Heart right ventricle (tissue), 16 donors: ENCODE measurements at regions not wholly inside any gene's neighbourhood (a gene's known extent, or its start where the extent isn't known, plus 50 kb on each side); places are given as distances from the start of the nearest gene placed in this dataset.

Source experiments
- ATAC-seq, 8 donors: fragments of 200-7000 bp; cut with Tn5 transposase; one replicate each; pipeline ENCODE4 v1.9.1; 2020; ENCODE audit warnings: mild to moderate bottlenecking in 8 of 8, moderate library complexity in 8 of 8, moderate number of reproducible peaks in 1 of 8
- DNase-seq, 2 donors: peaks; one replicate each; pipeline ENCODE4 v3.0.0-alpha.2; 2020
- H3K27ac ChIP-seq, 10 donors: fragments of 200-600 bp; sonication (generic) in 2 of 10; one replicate each; pipeline versions ENCODE4 v1.5.0 to v1.8.0; 2020 to 2022; ENCODE audit warnings: mild to moderate bottlenecking in 3 of 10
- H3K27me3 ChIP-seq, 7 donors: fragments of 200-600 bp; one replicate each; pipeline ENCODE4 v1.8.0; 2021 to 2022; ENCODE audit warnings: mild to moderate bottlenecking in 2 of 7
- H3K36me3 ChIP-seq, 9 donors: fragments of 200-600 bp; sonication (generic) in 1 of 9; one replicate each; pipeline versions ENCODE4 v1.5.0 to v1.8.0; 2020 to 2022; ENCODE audit warnings: mild to moderate bottlenecking in 2 of 9
- H3K4me1 ChIP-seq, 9 donors: fragments of 200-600 bp; sonication (generic) in 1 of 9; one replicate each; pipeline versions ENCODE4 v1.5.0 to v1.8.0; 2020 to 2022; ENCODE audit warnings: mild to moderate bottlenecking in 4 of 9
- H3K4me3 ChIP-seq, 10 donors: fragments of 200-600 bp; sonication (generic) in 2 of 10; one replicate each; pipeline versions ENCODE4 v1.5.0 to v1.8.0; 2020 to 2022; ENCODE audit warnings: mild to moderate bottlenecking in 7 of 10, moderate library complexity in 2 of 10
- H3K9me3 ChIP-seq, 11 donors: fragments of 200-600 bp in 10 of 11; sonication (generic) in 2 of 11; one replicate each; pipeline versions ENCODE4 v1.5.0 to v1.8.0; 2013 to 2022; ENCODE audit warnings: mild to moderate bottlenecking in 2 of 11, control low read depth in 1 of 11, moderate library complexity in 1 of 11
- CTCF ChIP-seq, 9 donors: fragments of 200-600 bp; sonication (generic) in 2 of 9; IDR thresholded peaks; one replicate each; pipeline versions ENCODE4 v1.5.0 to v1.8.0; 2021 to 2022; ENCODE audit warnings: antibody characterized with exemption in 9 of 9, mild to moderate bottlenecking in 5 of 9, moderate library complexity in 1 of 9
- WGBS, 2 donors: extraction: QIAGEN DNeasy Blood & Tissue Kit; methylation state at CpG; one replicate each; pipeline ENCODE4 v1.1.7; 2013; ENCODE audit warnings: inconsistent platforms in 1 of 2; 5-methylcytosine and 5-hydroxymethylcytosine counted together
- intact Hi-C, 10 donors: fragments of 100-400 bp; cut with DNase I; formaldehyde crosslinking; loops; one replicate each; pipeline versions ENCODE4 v1.11.1 to v1.14.2; 2022
- donor health status: Arrhythmogenic right ventricular cardiomyopathy.
- donor health status: ischemic (EF 13 %, LVEDD 7.1; RV severe dilation, severe dysfunction).
- donor health status: healthy with polysubstance abuse.
- donor health status: DM: no; HTN: yes; CAD: no.
- donor health status: DM: no; HTN: no; CAD: no.
- donor health status: ischemic (EF 25% LVEDD 6.9; RV normal size, moderate dysfunction).
- donor health status: ischemic (EF 25% LVEDD 5.7; RV mildly dilated, moderate dysfunction).
- donor health status: healthy.
- donor health status: DM: yes; HTN: yes; CAD: no.
- donor health status: Ischemic cardiomyopathy.
- donor health status: ischemic (EF 35%, LVEDD 5.7; RV mildly dilated, moderate dysfunction).
- donor health status: nonischemic (EF 11% LVEDD 7.7; RV severe dilation, severe dysfunction).
- donor health status: DM: yes; HTN: yes; CAD: no.
- donor health status: PGD.
- donor health status: ischemic (EF 29% LVEDD 5.4; RV normal size, mild dysfunction).
- donor health status: nonischemic (EF 23%, LVEDD 6.1; RV moderate dilation, normal function).

- Histone ChIP-seq H3K4me3 (no peak overlapping the region), H3K4me1 (no peaks in the 10 kb centered on the region), H3K27ac (no peak overlapping the region), H3K36me3 (no peaks in the 10 kb centered on the region), H3K27me3 (no peaks in the 10 kb centered on the region), H3K9me3 (no peaks in the 10 kb centered on the region)
- no peak for TF ChIP-seq CTCF (IDR thresholded peaks at IDR 0.05)
- 46 to 68% methylated on average over 1 of the region's 1 CpG for WGBS, 2 donors
- DNase-seq (no peak), ATAC-seq (no peak)
- intact Hi-C loops, result no loop called here
These were observed 95.5 kb upstream of the SYT4 start for GRCh38 chr18:43372773-43373172.

GRCh38 chr18:43380104-43380672 is 102.9 kb upstream of the SYT4 start:
- Histone ChIP-seq H3K27me3 (no peaks in the 10 kb centered on the region), H3K36me3 (no peaks in the 10 kb centered on the region), H3K27ac (no peak overlapping the region), H3K9me3 (no peaks in the 10 kb centered on the region), H3K4me3 (no peak overlapping the region), H3K4me1 (no peaks in the 10 kb centered on the region)
- no peak for ATAC-seq
- WGBS, 2 donors, result 58 to 60% methylated on average over 4 of the region's 4 CpGs
- no peak for DNase-seq
- intact Hi-C loops, result loop anchor here in 1 of 10 donors (2.0 kb wide), 1 partner anchor 37 kb away; no protein-coding TSS in a partner anchor
- no peak for TF ChIP-seq CTCF (IDR thresholded peaks at IDR 0.05)

- Histone ChIP-seq H3K4me3 (no peak overlapping the region), H3K9me3 (no peaks in the 10 kb centered on the region), H3K27me3 (no peaks in the 10 kb centered on the region), H3K27ac (no peak overlapping the region), H3K36me3 (no peaks in the 10 kb centered on the region), H3K4me1 (no peaks in the 10 kb centered on the region)
- WGBS, 2 donors, result 72 to 77% methylated on average over 4 of the region's 4 CpGs
- no peak for TF ChIP-seq CTCF (IDR thresholded peaks at IDR 0.05)
- intact Hi-C loops, result no loop called here
- DNase-seq (no peak), ATAC-seq (no peak)
These were observed 105.5 kb upstream of the SYT4 start for GRCh38 chr18:43382641-43383403.

GRCh38 chr18:43389163-43389562 is 111.9 kb upstream of the SYT4 start:
- H3K4me1 ChIP-seq, result no peaks in the 10 kb centered on the region
- H3K9me3 ChIP-seq, result no peaks in the 10 kb centered on the region
- H3K27ac ChIP-seq, result peak overlapping the region in 1 of 10 donors; percentile 24
- H3K4me3 ChIP-seq, result peak overlapping the region in 1 of 10 donors; percentile 12
- DNase-seq (no peak), ATAC-seq (no peak)
- intact Hi-C loops, result no loop called here
- no peak for TF ChIP-seq CTCF (IDR thresholded peaks at IDR 0.05)
- 46 to 49% methylated on average over 2 of the region's 2 CpGs for WGBS, 2 donors
- no peaks in the 10 kb centered on the region for H3K36me3 ChIP-seq
- no peaks in the 10 kb centered on the region for H3K27me3 ChIP-seq
